PC-9 (cell line): ENCODE measurements at regions not wholly inside any gene's neighbourhood (a gene's known extent, or its start where the extent isn't known, plus 50 kb on each side); places are given as distances from the start of the nearest gene placed in this dataset.

Experiments used
- BruUV-seq: library from RNA; stranded (reverse); fragments of 400-500 nt; replicated peaks from 2 replicates; lab custom pipeline; 2021; lab: Mats Ljungman, UMichigan
- CTCF ChIA-PET: fragments of 300-600 bp; sonication (Branson Sonifier 250); formaldehyde crosslinking; loops from one replicate; lab custom pipeline; 2022; ENCODE audit warnings: antibody characterized with exemption; lab: Charles Lee
- POLR2A ChIA-PET: fragments of 300-600 bp; sonication (Branson Sonifier 250); formaldehyde crosslinking; loops from one replicate; lab custom pipeline; 2022; ENCODE audit warnings: antibody characterized with exemption; ENCODE audit not compliant: unreplicated experiment; lab: Charles Lee
- DNase-seq, 2 experiments: peaks; one replicate each; pipeline versions ENCODE4 v3.0.0 to v3.0.0-alpha.2; 2015 to 2022; ENCODE audit warnings: mixed read lengths in 1 of 2
- H2AFZ ChIP-seq: fragments of 200-600 bp; sonication (generic); 2 replicates; pipeline ENCODE4 v1.8.1; 2017; ENCODE audit warnings: antibody characterized with exemption
- H3F3A ChIP-seq: fragments of 200-600 bp; sonication (generic); 2 replicates; pipeline ENCODE4 v1.8.1; 2017; ENCODE audit warnings: antibody characterized with exemption, mild to moderate bottlenecking, low read depth; ENCODE audit not compliant: insufficient read depth
- H3K27ac ChIP-seq: fragments of 200-600 bp; sonication (generic); 2 replicates; pipeline ENCODE4 v1.6.1; 2016; ENCODE audit warnings: mixed run types
- H3K27me3 ChIP-seq: fragments of 200-600 bp; sonication (generic); 2 replicates; pipeline ENCODE4 v1.6.1; 2016; ENCODE audit warnings: low read depth, mixed run types; ENCODE audit not compliant: insufficient read depth
- H3K36me3 ChIP-seq: fragments of 200-600 bp; sonication (generic); 2 replicates; pipeline ENCODE4 v1.6.1; 2016; ENCODE audit warnings: low read depth, mixed run types
- H3K4me1 ChIP-seq: fragments of 200-600 bp; sonication (generic); replicated peaks from 2 replicates; pipeline ENCODE4 v1.6.1; 2016; ENCODE audit warnings: mixed run types; ENCODE audit not compliant: insufficient read depth
- H3K4me2 ChIP-seq: fragments of 200-600 bp; sonication (generic); 2 replicates; pipeline ENCODE4 v1.6.1; 2017; ENCODE audit warnings: mixed run types
- H3K4me3 ChIP-seq: fragments of 200-600 bp; sonication (generic); 2 replicates; pipeline ENCODE4 v1.6.1; 2016; ENCODE audit warnings: mixed run types
- H3K79me2 ChIP-seq: fragments of 200-600 bp; sonication (generic); 2 replicates; pipeline ENCODE4 v1.6.1; 2017; ENCODE audit warnings: low read depth, mixed run types
- H3K9me2 ChIP-seq: fragments of 200-600 bp; sonication (generic); 2 replicates; pipeline ENCODE4 v1.8.1; 2017; ENCODE audit warnings: mild to moderate bottlenecking; ENCODE audit not compliant: insufficient read depth
- H3K9me3 ChIP-seq: fragments of 200-600 bp; sonication (generic); 2 replicates; pipeline ENCODE4 v1.8.1; 2016; ENCODE audit warnings: low read depth; ENCODE audit not compliant: insufficient read depth
- H4K20me1 ChIP-seq: fragments of 200-600 bp; sonication (generic); 2 replicates; pipeline ENCODE4 v1.8.1; 2017; ENCODE audit not compliant: insufficient read depth
- EZH2 ChIP-seq: fragments of 200-600 bp; sonication (generic); IDR thresholded peaks from 2 replicates; pipeline ENCODE4 v1.8.0; 2017; ENCODE audit warnings: antibody characterized with exemption, low read depth
- intact Hi-C: fragments of 100-400 bp; cut with micrococcal nuclease; formaldehyde crosslinking; loops from one replicate; pipeline ENCODE4 v1.10.0; 2022; ENCODE audit not compliant: unreplicated experiment
- TF ChIP-seq, protein P1 (sequence below): fragments of 200-600 bp; sonication (generic); conservative IDR thresholded peaks from 2 replicates; pipeline ENCODE4 v1.6.1; 2017; ENCODE audit warnings: mixed run types, antibody characterized with exemption, mild to moderate bottlenecking, moderate library complexity

DNA sequence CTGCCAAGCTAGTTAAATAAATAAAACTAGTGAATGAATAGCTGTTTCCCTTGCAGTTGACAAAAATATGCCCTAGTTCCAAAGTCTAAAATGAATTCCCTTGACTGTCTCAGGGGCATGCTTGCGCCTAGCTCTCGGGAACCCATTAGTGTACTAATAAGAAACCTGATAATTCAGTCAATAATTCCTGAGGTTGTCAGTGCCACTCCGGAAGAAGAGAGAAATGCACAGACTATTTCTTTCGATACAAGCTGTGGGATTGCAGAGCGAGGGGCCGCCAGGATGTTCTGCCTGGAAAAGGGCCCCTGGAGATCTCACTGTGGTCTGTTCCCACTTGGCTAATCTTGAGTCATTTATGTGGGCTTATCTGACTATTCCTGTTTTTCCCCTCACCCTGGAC is 56.4 kb upstream of the LARP1 start:
- H3K4me3 ChIP-seq, result no peak overlapping the region
- H2AFZ ChIP-seq, result no peak overlapping the region
- peaks cover 14% of the 10 kb centered on the region for H3K4me1 ChIP-seq
- no peaks in the 10 kb centered on the region; the same call in 1 of the 2 replicates for H3K9me3 ChIP-seq
- peaks cover 4% of the 10 kb centered on the region; the same call in 1 of the 2 replicates for H3F3A ChIP-seq
- no peaks in the 10 kb centered on the region for H4K20me1 ChIP-seq
- H3K79me2 ChIP-seq, result no peaks in the 10 kb centered on the region
- H3K36me3 ChIP-seq, result no peaks in the 10 kb centered on the region
- TF ChIP-seq, protein P1, sequence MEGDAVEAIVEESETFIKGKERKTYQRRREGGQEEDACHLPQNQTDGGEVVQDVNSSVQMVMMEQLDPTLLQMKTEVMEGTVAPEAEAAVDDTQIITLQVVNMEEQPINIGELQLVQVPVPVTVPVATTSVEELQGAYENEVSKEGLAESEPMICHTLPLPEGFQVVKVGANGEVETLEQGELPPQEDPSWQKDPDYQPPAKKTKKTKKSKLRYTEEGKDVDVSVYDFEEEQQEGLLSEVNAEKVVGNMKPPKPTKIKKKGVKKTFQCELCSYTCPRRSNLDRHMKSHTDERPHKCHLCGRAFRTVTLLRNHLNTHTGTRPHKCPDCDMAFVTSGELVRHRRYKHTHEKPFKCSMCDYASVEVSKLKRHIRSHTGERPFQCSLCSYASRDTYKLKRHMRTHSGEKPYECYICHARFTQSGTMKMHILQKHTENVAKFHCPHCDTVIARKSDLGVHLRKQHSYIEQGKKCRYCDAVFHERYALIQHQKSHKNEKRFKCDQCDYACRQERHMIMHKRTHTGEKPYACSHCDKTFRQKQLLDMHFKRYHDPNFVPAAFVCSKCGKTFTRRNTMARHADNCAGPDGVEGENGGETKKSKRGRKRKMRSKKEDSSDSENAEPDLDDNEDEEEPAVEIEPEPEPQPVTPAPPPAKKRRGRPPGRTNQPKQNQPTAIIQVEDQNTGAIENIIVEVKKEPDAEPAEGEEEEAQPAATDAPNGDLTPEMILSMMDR, result no peak
- TF ChIP-seq EZH2, result no peak
- H3K9me2 ChIP-seq, result no peaks in the 10 kb centered on the region
- no peak overlapping the region for H3K27ac ChIP-seq
- H3K4me2 ChIP-seq, result no peak overlapping the region
- DNase-seq, result no peak
- no peaks in the 10 kb centered on the region for H3K27me3 ChIP-seq
- CTCF ChIA-PET, result no interaction called here
- intact Hi-C loops, result no loop called here
- BruUV-seq, result no TSS peak
- POLR2A ChIA-PET, result no interaction called here

DNA sequence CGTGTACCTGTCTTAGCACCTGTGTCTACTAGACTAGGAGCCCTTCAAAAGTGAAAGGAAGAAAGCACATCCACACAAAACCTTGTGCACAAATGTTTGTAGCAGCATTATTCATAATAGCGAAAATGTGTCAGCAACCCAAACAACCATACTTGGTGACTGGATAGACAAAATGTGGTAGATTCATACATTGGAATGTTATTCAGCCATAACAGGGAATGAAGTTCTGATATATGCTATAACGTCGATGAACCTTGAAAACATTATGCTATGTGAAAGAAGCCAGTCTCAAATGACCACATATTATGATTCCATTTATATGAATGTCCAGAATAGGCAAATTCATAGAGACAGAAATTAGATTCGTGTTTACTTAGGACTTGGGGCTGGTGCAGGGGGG is 57.8 kb upstream of the LARP1 start:
- no peak for DNase-seq
- TF ChIP-seq EZH2, result no peak
- TF ChIP-seq, protein P1, result no peak

GRCh38 chr5:154696891-154697290 is 58.3 kb upstream of the LARP1 start:
- Histone ChIP-seq H3K9me3 (no peaks in the 10 kb centered on the region; the same call in 1 of the 2 replicates), H3K79me2 (no peaks in the 10 kb centered on the region), H3K27me3 (no peaks in the 10 kb centered on the region), H3F3A (peaks cover 13% of the 10 kb centered on the region), H3K36me3 (no peaks in the 10 kb centered on the region), H3K4me1 (peaks cover 19% of the 10 kb centered on the region), H3K9me2 (no peaks in the 10 kb centered on the region), H3K27ac (no peak overlapping the region), H3K4me2 (no peak overlapping the region), H2AFZ (no peak overlapping the region), H4K20me1 (no peaks in the 10 kb centered on the region), H3K4me3 (no peak overlapping the region)
- TF ChIP-seq, protein P1, result no peak
- TF ChIP-seq EZH2, result no peak
- ChIA-PET CTCF (interaction anchor here (0.7 kb wide), 1 partner anchor 1377 kb away, joined by 4 read pairs; no protein-coding TSS in a partner anchor), POLR2A (no interaction called here)
- no peak for DNase-seq
- no TSS peak for BruUV-seq
- intact Hi-C loops, result no loop called here

More for the DNA sequence above, 57.8 kb upstream of the LARP1 start:
- H3F3A ChIP-seq, result peaks cover 10% of the 10 kb centered on the region; the same call in 1 of the 2 replicates
- peaks cover 19% of the 10 kb centered on the region for H3K4me1 ChIP-seq
- no peaks in the 10 kb centered on the region for H3K36me3 ChIP-seq
- no peaks in the 10 kb centered on the region for H3K79me2 ChIP-seq
- H3K27ac ChIP-seq, result no peak overlapping the region
- H3K9me2 ChIP-seq, result no peaks in the 10 kb centered on the region
- H3K4me2 ChIP-seq, result no peak overlapping the region
- ChIA-PET POLR2A (no interaction called here), CTCF (no interaction called here)
- H3K27me3 ChIP-seq, result no peaks in the 10 kb centered on the region
- no peak overlapping the region for H2AFZ ChIP-seq
- intact Hi-C loops, result no loop called here
- no peak overlapping the region for H3K4me3 ChIP-seq
- no peaks in the 10 kb centered on the region for H4K20me1 ChIP-seq
- H3K9me3 ChIP-seq, result no peaks in the 10 kb centered on the region; the same call in 1 of the 2 replicates
- BruUV-seq, result no TSS peak
